GM10248 (cell line): ENCODE measurements at regions not wholly inside any gene's neighbourhood (a gene's known extent, or its start where the extent isn't known, plus 50 kb on each side); places are given as distances from the start of the nearest gene placed in this dataset.

Experiments used
- CTCF ChIA-PET: fragments of 300-600 bp; sonication (Branson Sonifier 250); formaldehyde crosslinking; extraction: SDS; loops from one replicate; lab custom pipeline; 2021; ENCODE audit warnings: antibody characterized with exemption; lab: Yijun Ruan, JAX
- POLR2A ChIA-PET: fragments of 350-650 bp; sonication (Branson Sonifier 250); formaldehyde crosslinking; extraction: SDS; loops from one replicate; lab custom pipeline; 2020; ENCODE audit warnings: antibody characterized with exemption; lab: Yijun Ruan, JAX
- DNase-seq: peaks from one replicate; pipeline ENCODE4 v3.0.0; 2012; ENCODE audit errors: extremely low spot score
- TF ChIP-seq, protein P1 (sequence below): IDR thresholded peaks from 2 replicates; pipeline ENCODE4 v1.5.1; 2012; ENCODE audit warnings: mild to moderate bottlenecking, low read depth; ENCODE audit errors: extremely low read depth, missing control alignments, control extremely low read depth

- no peak for DNase-seq
- TF ChIP-seq, protein P1, sequence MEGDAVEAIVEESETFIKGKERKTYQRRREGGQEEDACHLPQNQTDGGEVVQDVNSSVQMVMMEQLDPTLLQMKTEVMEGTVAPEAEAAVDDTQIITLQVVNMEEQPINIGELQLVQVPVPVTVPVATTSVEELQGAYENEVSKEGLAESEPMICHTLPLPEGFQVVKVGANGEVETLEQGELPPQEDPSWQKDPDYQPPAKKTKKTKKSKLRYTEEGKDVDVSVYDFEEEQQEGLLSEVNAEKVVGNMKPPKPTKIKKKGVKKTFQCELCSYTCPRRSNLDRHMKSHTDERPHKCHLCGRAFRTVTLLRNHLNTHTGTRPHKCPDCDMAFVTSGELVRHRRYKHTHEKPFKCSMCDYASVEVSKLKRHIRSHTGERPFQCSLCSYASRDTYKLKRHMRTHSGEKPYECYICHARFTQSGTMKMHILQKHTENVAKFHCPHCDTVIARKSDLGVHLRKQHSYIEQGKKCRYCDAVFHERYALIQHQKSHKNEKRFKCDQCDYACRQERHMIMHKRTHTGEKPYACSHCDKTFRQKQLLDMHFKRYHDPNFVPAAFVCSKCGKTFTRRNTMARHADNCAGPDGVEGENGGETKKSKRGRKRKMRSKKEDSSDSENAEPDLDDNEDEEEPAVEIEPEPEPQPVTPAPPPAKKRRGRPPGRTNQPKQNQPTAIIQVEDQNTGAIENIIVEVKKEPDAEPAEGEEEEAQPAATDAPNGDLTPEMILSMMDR, result no peak
- ChIA-PET POLR2A (no interaction called here), CTCF (interaction anchor here (1.6 kb wide), 1 partner anchor 9 kb away, joined by 4 read pairs; no protein-coding TSS in a partner anchor)
Measured at GRCh38 chr6:100234625-100235024, 230.1 kb downstream of the SIM1 start.

DNA sequence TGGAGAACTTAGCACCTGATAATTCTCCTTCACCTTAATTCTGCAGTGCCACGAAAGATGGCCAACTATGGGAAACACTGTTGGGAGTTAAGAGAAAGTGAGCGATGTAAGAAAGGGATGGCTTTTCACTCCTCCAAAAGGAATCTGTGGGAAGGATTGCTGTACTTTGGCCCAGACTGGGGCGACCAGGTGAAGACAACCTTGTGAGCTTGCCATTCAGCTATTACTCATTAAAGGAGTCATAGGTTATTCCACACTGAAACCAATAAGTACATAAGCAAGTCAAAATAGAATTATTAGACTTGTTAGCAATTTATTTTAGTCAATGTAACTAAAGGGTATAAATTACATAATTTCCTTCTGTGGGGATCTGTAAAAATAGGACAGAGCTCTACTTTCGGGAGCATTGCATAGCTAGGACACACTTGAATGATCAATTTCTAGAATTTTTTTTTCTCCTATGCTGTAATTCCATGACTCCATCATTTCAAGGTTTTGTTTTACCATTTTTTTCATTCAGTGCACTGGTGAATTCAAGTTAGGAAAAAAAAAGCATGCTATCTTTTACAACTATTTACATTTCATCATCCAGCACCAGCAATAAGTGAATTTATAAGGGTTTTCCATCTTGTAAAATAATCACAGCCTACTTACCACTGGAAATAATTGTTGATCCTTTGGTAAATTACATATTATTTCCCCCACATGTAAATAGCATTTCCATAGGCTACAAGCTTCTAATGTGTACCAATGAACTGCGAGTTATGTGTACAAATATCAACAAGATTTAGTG lies 231.7 kb downstream of the SIM1 start:
- TF ChIP-seq, protein P1, result no peak
- DNase-seq, result no peak
- CTCF ChIA-PET, result interaction anchor here (2.6 kb wide), 1 partner anchor 9 kb away, joined by 9 read pairs; no protein-coding TSS in a partner anchor
- POLR2A ChIA-PET, result no interaction called here

DNA sequence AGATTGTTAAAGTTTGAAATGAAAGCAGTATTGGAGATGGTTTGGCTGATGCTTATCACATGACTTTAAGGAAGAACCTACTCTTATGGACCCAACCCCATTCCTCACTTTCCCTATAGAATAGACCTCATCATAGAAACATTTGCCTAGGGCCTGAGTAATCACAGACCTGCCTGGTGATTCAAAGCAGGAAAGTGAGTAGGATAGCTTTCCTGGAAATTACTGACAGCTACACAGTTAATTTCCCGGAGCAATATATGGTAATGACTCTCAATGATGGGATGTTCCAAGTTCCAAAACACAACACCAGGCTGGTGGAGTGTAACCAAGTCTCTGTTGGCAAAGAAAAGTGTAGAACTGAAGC lies 233.8 kb downstream of the SIM1 start:
- DNase-seq, result no peak
- TF ChIP-seq, protein P1, result no peak
- ChIA-PET CTCF (interaction anchor here (0.7 to 2.6 kb wide), 4 partner anchors 12 to 26 kb away, joined by 3 to 9 read pairs (median 3); no protein-coding TSS in a partner anchor), POLR2A (no interaction called here)

GRCh38 chr6:100230115-100230952 lies 234.4 kb downstream of the SIM1 start:
- TF ChIP-seq, protein P1, result no peak
- CTCF ChIA-PET, result interaction anchor here (0.9 to 2.6 kb wide), 6 partner anchors 12 to 21 kb away, joined by 3 to 9 read pairs (median 4); no protein-coding TSS in a partner anchor
- POLR2A ChIA-PET, result no interaction called here
- DNase-seq, result no peak

GRCh38 chr6:100229512-100229911 lies 235.2 kb downstream of the SIM1 start:
- TF ChIP-seq, protein P1, result no peak
- CTCF ChIA-PET, result interaction anchor here (0.9 to 2.3 kb wide), 5 partner anchors 11 to 186 kb away, joined by 3 to 9 read pairs (median 3); no protein-coding TSS in a partner anchor
- DNase-seq, result no peak
- POLR2A ChIA-PET, result no interaction called here

DNA sequence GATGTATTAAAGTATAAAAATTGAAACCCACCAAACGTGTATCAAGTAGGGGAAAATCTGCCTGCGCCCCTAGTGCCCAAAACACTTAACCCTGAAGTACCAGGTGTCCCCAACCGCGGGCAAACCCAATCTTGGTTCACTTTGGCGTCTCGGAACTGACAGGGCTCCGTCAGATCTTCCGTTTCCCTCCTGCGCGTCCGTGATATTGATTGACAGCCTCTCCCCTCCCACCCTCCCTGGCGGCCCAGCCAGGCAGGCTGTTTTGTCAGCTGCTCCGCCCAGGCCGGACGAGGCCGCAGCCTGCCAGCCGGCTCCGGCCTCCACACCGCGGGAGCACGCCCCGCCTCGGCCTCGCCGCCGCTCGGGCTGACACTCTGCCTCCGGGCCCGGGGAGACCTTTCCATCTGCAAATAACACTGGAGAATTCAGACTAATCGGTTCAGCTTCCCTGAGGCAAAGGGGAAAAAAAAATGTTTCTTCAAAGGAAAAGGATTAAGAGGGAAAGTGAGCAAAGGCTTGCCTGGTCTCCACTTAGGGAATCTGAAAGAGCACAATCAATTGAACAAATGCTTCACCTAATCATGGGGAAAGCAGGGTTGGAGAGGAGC lies 234.9 kb upstream of the MCHR2 start:
- ChIA-PET POLR2A (no interaction called here), CTCF (interaction anchor here (0.9 to 2.3 kb wide), 5 partner anchors 11 to 186 kb away, joined by 3 to 9 read pairs (median 3); no protein-coding TSS in a partner anchor)
- TF ChIP-seq, protein P1, result no peak
- DNase-seq, result peak; percentile 88
